ENCODE measurements at regions not wholly inside any gene's neighbourhood (a gene's known extent, or its start where the extent isn't known, plus 50 kb on each side); places are given as distances from the start of the nearest gene placed in this dataset.

GRCh38 chr12:60172266-60173211 lies 576.7 kb downstream of the SLC16A7 start:
- in situ Hi-C loops (cut with HindIII; ENCODE audit: low pct_unique_long_range_greater_than_20kb, low sequenced_read_pairs) = no loop called here
- TF ChIP-seq JUND (IDR thresholded peaks at IDR 0.05; ENCODE audit: low read depth) = no peak
- DNase-seq (ENCODE audit: low read depth in 1 of 2, low spot score in 1 of 2) = no peak

GRCh38 chr12:60173224-60174170 lies 577.7 kb downstream of the SLC16A7 start:
- no peak for DNase-seq (ENCODE audit: low read depth in 1 of 2, low spot score in 1 of 2)
- TF ChIP-seq JUND (IDR thresholded peaks at IDR 0.05; ENCODE audit: low read depth) = no peak
- in situ Hi-C loops (cut with HindIII; ENCODE audit: low pct_unique_long_range_greater_than_20kb, low sequenced_read_pairs) = no loop called here

GRCh38 chr12:60174476-60174875 lies 578.6 kb downstream of the SLC16A7 start:
- DNase-seq (ENCODE audit: low read depth in 1 of 2, low spot score in 1 of 2) = no peak
- in situ Hi-C loops (cut with HindIII; ENCODE audit: low pct_unique_long_range_greater_than_20kb, low sequenced_read_pairs) = no loop called here
- no peak for TF ChIP-seq JUND (IDR thresholded peaks at IDR 0.05; ENCODE audit: low read depth)

- in situ Hi-C loops (cut with HindIII; ENCODE audit: low pct_unique_long_range_greater_than_20kb, low sequenced_read_pairs) = no loop called here
- DNase-seq (ENCODE audit: low read depth in 1 of 2, low spot score in 1 of 2) = no peak
- no peak for TF ChIP-seq JUND (IDR thresholded peaks at IDR 0.05; ENCODE audit: low read depth)
Observed at GRCh38 chr12:60174941-60175340, 579.1 kb downstream of the SLC16A7 start.

- in situ Hi-C loops (cut with HindIII; ENCODE audit: low pct_unique_long_range_greater_than_20kb, low sequenced_read_pairs) = no loop called here
- TF ChIP-seq JUND (IDR thresholded peaks at IDR 0.05; ENCODE audit: low read depth) = no peak
- peak in 1 of 2 experiments; percentile 64 for DNase-seq (ENCODE audit: low read depth in 1 of 2, low spot score in 1 of 2)
Observed at GRCh38 chr12:60176891-60177290, 581.1 kb downstream of the SLC16A7 start.

- in situ Hi-C loops (cut with HindIII; ENCODE audit: low pct_unique_long_range_greater_than_20kb, low sequenced_read_pairs) = no loop called here
- no peak for DNase-seq (ENCODE audit: low read depth in 1 of 2, low spot score in 1 of 2)
- TF ChIP-seq JUND (IDR thresholded peaks at IDR 0.05; ENCODE audit: low read depth) = no peak
Observed at GRCh38 chr12:60180298-60180697, 584.5 kb downstream of the SLC16A7 start.

- DNase-seq (ENCODE audit: low read depth in 1 of 2, low spot score in 1 of 2) = no peak
- no peak for TF ChIP-seq JUND (IDR thresholded peaks at IDR 0.05; ENCODE audit: low read depth)
- in situ Hi-C loops (cut with HindIII; ENCODE audit: low pct_unique_long_range_greater_than_20kb, low sequenced_read_pairs) = no loop called here
Observed at GRCh38 chr12:60182354-60182753, 586.5 kb downstream of the SLC16A7 start.

GRCh38 chr12:60184096-60184495 lies 588.3 kb downstream of the SLC16A7 start:
- TF ChIP-seq JUND (IDR thresholded peaks at IDR 0.05; ENCODE audit: low read depth) = no peak
- DNase-seq (ENCODE audit: low read depth in 1 of 2, low spot score in 1 of 2) = peak in 1 of 2 experiments; percentile 51
- in situ Hi-C loops (cut with HindIII; ENCODE audit: low pct_unique_long_range_greater_than_20kb, low sequenced_read_pairs) = no loop called here

- in situ Hi-C loops (cut with HindIII; ENCODE audit: low pct_unique_long_range_greater_than_20kb, low sequenced_read_pairs) = no loop called here
- TF ChIP-seq JUND (IDR thresholded peaks at IDR 0.05; ENCODE audit: low read depth) = no peak
- no peak for DNase-seq (ENCODE audit: low read depth in 1 of 2, low spot score in 1 of 2)
Observed at GRCh38 chr12:60185060-60185459, 589.2 kb downstream of the SLC16A7 start.

GRCh38 chr12:60191271-60191670 lies 595.4 kb downstream of the SLC16A7 start:
- TF ChIP-seq JUND (IDR thresholded peaks at IDR 0.05; ENCODE audit: low read depth) = no peak
- no peak for DNase-seq (ENCODE audit: low read depth in 1 of 2, low spot score in 1 of 2)
- in situ Hi-C loops (cut with HindIII; ENCODE audit: low pct_unique_long_range_greater_than_20kb, low sequenced_read_pairs) = no loop called here

- no peak for DNase-seq (ENCODE audit: low read depth in 1 of 2, low spot score in 1 of 2)
- in situ Hi-C loops (cut with HindIII; ENCODE audit: low pct_unique_long_range_greater_than_20kb, low sequenced_read_pairs) = no loop called here
- no peak for TF ChIP-seq JUND (IDR thresholded peaks at IDR 0.05; ENCODE audit: low read depth)
Observed at GRCh38 chr12:60191676-60192359, 596.0 kb downstream of the SLC16A7 start.

GRCh38 chr12:60194678-60195077 lies 598.8 kb downstream of the SLC16A7 start:
- no peak for TF ChIP-seq JUND (IDR thresholded peaks at IDR 0.05; ENCODE audit: low read depth)
- in situ Hi-C loops (cut with HindIII; ENCODE audit: low pct_unique_long_range_greater_than_20kb, low sequenced_read_pairs) = no loop called here
- no peak for DNase-seq (ENCODE audit: low read depth in 1 of 2, low spot score in 1 of 2)
